Upper lobe of left lung (tissue), 4 donors: ENCODE measurements at regions not wholly inside any gene's neighbourhood (a gene's known extent, or its start where the extent isn't known, plus 50 kb on each side); places are given as distances from the start of the nearest gene placed in this dataset.

ENCODE experiments used
- EP300 ChIP-seq, 4 donors: sonication (generic); formaldehyde crosslinking; IDR thresholded peaks; one replicate each; pipeline ENCODE4 v1.5.1; 2017; ENCODE audit warnings: antibody characterized with exemption in 4 of 4, control low read depth in 2 of 4
- TF ChIP-seq, protein P1 (sequence below), 6 experiments: fragments of 450-650 bp in 4 of 6; fragments of 200-600 bp in 2 of 6; sonication (generic) in 2 of 6; IDR thresholded peaks; one replicate each; pipeline ENCODE4 v1.5.1; 2016 to 2019; ENCODE audit warnings: antibody characterized with exemption in 6 of 6

DNA sequence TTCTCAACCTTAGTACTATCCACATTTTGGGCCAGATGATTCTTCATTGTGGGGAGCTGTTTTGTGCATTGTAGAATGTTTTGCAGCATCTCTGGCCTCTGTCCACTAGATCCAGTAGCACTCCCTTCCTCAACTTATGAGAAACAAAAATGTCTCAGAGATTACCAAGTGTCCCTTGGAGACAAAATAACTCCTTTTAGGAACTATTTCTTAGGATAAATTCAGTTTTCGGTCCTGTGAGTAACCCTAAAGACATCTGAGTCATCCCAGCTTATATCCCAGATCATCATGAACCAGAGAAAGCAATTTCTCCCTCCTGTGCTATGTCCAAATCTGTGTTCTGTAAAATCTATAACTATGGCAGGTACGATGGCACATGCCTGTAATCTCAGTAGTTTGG lies 266.6 kb upstream of the PHYHIPL start:
- TF ChIP-seq EP300 (IDR thresholded peaks at IDR 0.05): no peak
- TF ChIP-seq, protein P1, sequence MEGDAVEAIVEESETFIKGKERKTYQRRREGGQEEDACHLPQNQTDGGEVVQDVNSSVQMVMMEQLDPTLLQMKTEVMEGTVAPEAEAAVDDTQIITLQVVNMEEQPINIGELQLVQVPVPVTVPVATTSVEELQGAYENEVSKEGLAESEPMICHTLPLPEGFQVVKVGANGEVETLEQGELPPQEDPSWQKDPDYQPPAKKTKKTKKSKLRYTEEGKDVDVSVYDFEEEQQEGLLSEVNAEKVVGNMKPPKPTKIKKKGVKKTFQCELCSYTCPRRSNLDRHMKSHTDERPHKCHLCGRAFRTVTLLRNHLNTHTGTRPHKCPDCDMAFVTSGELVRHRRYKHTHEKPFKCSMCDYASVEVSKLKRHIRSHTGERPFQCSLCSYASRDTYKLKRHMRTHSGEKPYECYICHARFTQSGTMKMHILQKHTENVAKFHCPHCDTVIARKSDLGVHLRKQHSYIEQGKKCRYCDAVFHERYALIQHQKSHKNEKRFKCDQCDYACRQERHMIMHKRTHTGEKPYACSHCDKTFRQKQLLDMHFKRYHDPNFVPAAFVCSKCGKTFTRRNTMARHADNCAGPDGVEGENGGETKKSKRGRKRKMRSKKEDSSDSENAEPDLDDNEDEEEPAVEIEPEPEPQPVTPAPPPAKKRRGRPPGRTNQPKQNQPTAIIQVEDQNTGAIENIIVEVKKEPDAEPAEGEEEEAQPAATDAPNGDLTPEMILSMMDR (IDR thresholded peaks at IDR 0.05): no peak
